Loucy (cell line): ENCODE measurements at regions not wholly inside any gene's neighbourhood (a gene's known extent, or its start where the extent isn't known, plus 50 kb on each side); places are given as distances from the start of the nearest gene placed in this dataset.

Experiments used
- CTCF ChIP-seq: fragments of 200-600 bp; sonication (generic); conservative IDR thresholded peaks from 2 replicates; pipeline ENCODE4 v1.5.1; 2014; ENCODE audit warnings: mild to moderate bottlenecking, antibody characterized with exemption, low read length
- EZH2phosphoT487 ChIP-seq: fragments of 200-600 bp; IDR thresholded peaks from 2 replicates; pipeline ENCODE4 v1.6.1; 2018; ENCODE audit warnings: antibody characterized with exemption, mild to moderate bottlenecking, moderate library complexity, borderline replicate concordance

DNA sequence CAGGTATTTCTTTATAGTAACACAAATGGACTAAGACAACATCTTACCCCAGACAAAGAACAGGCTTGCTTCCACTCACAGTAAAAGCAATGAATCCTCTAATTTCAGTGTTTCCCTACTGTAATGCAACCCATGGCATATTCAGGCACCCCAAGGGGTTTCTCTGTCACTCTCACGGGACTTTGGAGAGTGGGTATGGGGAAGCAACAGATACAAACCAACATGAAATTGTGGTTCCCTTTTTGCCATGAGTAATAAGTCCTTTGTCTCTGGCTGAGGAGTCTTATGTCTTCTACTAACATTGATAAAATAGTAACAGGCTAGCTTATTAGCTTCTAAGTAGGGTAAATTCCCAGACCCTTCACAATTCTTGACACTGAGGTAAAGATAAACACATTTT lies 51.4 kb upstream of the AOAH start:
- TF ChIP-seq CTCF = no peak
- TF ChIP-seq EZH2phosphoT487 = no peak
